Hepatocyte (in vitro differentiated cells): ENCODE measurements at regions not wholly inside any gene's neighbourhood (a gene's known extent, or its start where the extent isn't known, plus 50 kb on each side); places are given as distances from the start of the nearest gene placed in this dataset.

Experiments used
- DNase-seq: peaks from one replicate; pipeline ENCODE4 v3.0.0-alpha.2; 2016; ENCODE audit warnings: low spot score
- H2AFZ ChIP-seq: fragments of 200-600 bp; sonication (generic); 2 replicates; pipeline ENCODE4 v1.6.0; 2016; ENCODE audit warnings: antibody characterized with exemption, mild to moderate bottlenecking
- H3K27ac ChIP-seq: fragments of 200-600 bp; sonication (generic); 2 replicates; pipeline ENCODE4 v1.5.1; 2016; ENCODE audit warnings: mild to moderate bottlenecking
- H3K27me3 ChIP-seq: fragments of 200-600 bp; sonication (generic); 2 replicates; pipeline ENCODE4 v1.6.1; 2016
- H3K36me3 ChIP-seq: fragments of 200-600 bp; sonication (generic); replicated peaks from 2 replicates; pipeline ENCODE4 v1.5.1; 2016; ENCODE audit warnings: low read depth; ENCODE audit not compliant: insufficient read depth
- H3K4me1 ChIP-seq: fragments of 200-600 bp; sonication (generic); 2 replicates; pipeline ENCODE4 v1.5.1; 2016; ENCODE audit warnings: mild to moderate bottlenecking, moderate library complexity; ENCODE audit not compliant: insufficient read depth
- H3K4me2 ChIP-seq: fragments of 200-600 bp; sonication (generic); 2 replicates; pipeline ENCODE4 v1.6.0; 2016
- H3K4me3 ChIP-seq: fragments of 200-600 bp; sonication (generic); 2 replicates; pipeline ENCODE4 v1.5.1; 2016; ENCODE audit warnings: mild to moderate bottlenecking
- H3K79me2 ChIP-seq: fragments of 200-600 bp; sonication (generic); 2 replicates; pipeline ENCODE4 v1.6.0; 2017; ENCODE audit warnings: mild to moderate bottlenecking
- H3K9me2 ChIP-seq: fragments of 200-600 bp; sonication (generic); replicated peaks from 2 replicates; pipeline ENCODE4 v1.6.0; 2017; ENCODE audit warnings: mild to moderate bottlenecking; ENCODE audit not compliant: insufficient read depth
- H3K9me3 ChIP-seq: fragments of 200-600 bp; sonication (generic); 2 replicates; pipeline ENCODE4 v1.5.1; 2016; ENCODE audit warnings: low read depth, mild to moderate bottlenecking
- H4K20me1 ChIP-seq: fragments of 200-600 bp; sonication (generic); 2 replicates; pipeline ENCODE4 v1.6.0; 2016; ENCODE audit warnings: mild to moderate bottlenecking; ENCODE audit not compliant: insufficient read depth, poor library complexity, severe bottlenecking
- EZH2 ChIP-seq: fragments of 200-600 bp; sonication (generic); IDR thresholded peaks from 2 replicates; pipeline ENCODE4 v1.6.1; 2016; ENCODE audit warnings: antibody characterized with exemption, mild to moderate bottlenecking, borderline replicate concordance
- EZH2phosphoT487 ChIP-seq: fragments of 200-600 bp; sonication (generic); IDR thresholded peaks from one replicate; pipeline ENCODE4 v1.6.1; 2018; ENCODE audit warnings: antibody characterized with exemption, mild to moderate bottlenecking, low read depth, moderate library complexity; ENCODE audit not compliant: unreplicated experiment, severe bottlenecking
- WGBS: methylation state at CpG from one replicate; pipeline ENCODE4 v1.1.6; 2016; ENCODE audit warnings: low lambda C conversion rate; ENCODE audit errors: missing lambda C conversion rate; 5-methylcytosine and 5-hydroxymethylcytosine counted together
- TF ChIP-seq, protein P1 (sequence below): fragments of 200-600 bp; sonication (generic); IDR thresholded peaks from 2 replicates; pipeline ENCODE4 v1.5.1; 2016; ENCODE audit warnings: antibody characterized with exemption, mild to moderate bottlenecking; ENCODE audit not compliant: poor library complexity

DNA sequence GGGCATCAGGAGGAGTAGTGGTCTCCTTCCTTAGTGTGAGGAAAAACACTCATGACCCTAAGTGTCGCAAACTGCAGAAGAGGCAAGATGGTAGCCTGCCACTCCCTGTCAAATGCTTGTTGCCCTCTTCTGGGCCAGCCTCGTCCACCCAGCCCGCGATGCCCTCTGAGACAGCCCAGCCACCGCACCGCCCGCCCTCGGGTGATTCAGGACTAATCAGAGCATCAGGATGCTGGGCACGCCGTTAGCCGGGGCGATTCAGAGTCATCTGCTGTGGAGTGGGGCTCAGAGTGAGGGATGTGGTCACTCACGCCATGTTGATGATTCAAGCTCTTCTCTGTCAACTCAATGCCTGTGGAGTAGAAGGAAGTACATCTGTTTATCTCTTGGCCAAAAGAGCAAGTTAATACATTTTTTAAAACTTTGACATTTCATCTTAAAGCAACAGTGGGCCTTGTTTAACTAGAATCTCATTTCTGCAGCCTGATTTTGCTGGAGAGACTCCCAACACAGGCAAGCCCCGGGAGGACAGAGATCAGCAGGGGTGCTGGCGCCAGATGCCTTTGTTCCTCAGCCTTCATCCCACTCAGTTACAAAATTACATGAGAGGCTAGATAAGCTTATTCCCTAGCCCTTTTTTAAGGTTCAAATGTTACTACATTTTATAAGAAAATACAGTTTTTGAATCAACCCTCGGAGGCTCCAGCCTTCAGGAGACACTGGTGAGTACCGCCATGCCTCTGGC is 79.0 kb downstream of the TMEM18 start:
- H3K4me1 ChIP-seq = no peaks in the 10 kb centered on the region
- H3K9me3 ChIP-seq = no peaks in the 10 kb centered on the region
- 97% methylated on average over 17 of the region's 17 CpGs for WGBS
- no peak overlapping the region for H3K4me3 ChIP-seq
- no peak overlapping the region for H3K4me2 ChIP-seq
- TF ChIP-seq EZH2 (no peak), EZH2phosphoT487 (no peak)
- TF ChIP-seq, protein P1, sequence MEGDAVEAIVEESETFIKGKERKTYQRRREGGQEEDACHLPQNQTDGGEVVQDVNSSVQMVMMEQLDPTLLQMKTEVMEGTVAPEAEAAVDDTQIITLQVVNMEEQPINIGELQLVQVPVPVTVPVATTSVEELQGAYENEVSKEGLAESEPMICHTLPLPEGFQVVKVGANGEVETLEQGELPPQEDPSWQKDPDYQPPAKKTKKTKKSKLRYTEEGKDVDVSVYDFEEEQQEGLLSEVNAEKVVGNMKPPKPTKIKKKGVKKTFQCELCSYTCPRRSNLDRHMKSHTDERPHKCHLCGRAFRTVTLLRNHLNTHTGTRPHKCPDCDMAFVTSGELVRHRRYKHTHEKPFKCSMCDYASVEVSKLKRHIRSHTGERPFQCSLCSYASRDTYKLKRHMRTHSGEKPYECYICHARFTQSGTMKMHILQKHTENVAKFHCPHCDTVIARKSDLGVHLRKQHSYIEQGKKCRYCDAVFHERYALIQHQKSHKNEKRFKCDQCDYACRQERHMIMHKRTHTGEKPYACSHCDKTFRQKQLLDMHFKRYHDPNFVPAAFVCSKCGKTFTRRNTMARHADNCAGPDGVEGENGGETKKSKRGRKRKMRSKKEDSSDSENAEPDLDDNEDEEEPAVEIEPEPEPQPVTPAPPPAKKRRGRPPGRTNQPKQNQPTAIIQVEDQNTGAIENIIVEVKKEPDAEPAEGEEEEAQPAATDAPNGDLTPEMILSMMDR = no peak
- no peaks in the 10 kb centered on the region for H3K36me3 ChIP-seq
- no peaks in the 10 kb centered on the region for H3K79me2 ChIP-seq
- no peak for DNase-seq
- H4K20me1 ChIP-seq = no peaks in the 10 kb centered on the region
- no peak overlapping the region for H2AFZ ChIP-seq
- no peaks in the 10 kb centered on the region for H3K27me3 ChIP-seq
- H3K27ac ChIP-seq = no peak overlapping the region
- no peaks in the 10 kb centered on the region for H3K9me2 ChIP-seq

DNA sequence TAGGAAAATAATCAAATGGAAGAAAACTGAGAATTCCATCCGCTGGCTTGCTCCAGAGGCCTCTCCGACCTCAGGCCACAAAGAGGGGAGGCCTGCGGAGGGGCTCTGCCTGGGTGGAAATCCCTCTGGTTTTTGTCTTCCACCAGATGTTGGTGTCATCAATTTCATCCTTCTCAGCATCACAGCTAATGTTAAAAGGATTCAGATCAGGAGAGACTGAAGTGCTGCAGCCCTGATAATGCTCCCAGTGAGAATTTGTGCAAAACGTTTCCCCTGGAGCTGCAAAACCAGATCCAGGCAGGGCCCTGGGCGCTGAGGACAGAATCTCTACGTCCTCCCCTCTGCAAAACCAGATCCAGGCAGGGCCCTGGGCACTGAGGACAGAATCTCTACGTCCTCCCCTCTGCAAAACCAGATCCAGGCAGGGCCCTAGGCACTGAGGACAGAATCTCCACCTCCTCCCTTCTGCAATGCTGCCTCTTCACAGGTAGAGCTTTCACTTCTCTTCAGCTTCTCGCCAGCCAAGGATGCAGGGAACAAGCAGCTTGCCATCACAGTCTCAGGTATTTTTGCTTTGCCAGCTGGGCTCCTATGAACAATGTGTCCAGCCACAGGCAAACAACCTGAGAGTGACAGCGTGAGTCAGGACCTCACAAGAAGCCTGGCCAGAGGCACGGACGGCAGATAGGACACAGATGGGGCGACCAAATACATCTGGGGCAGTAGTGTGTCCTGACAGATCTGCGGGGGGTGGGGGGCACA is 81.2 kb downstream of the TMEM18 start:
- TF ChIP-seq EZH2phosphoT487 = no peak
- TF ChIP-seq, protein P1 = no peak
- TF ChIP-seq EZH2 = no peak
- Histone ChIP-seq H2AFZ (no peak overlapping the region), H4K20me1 (no peaks in the 10 kb centered on the region), H3K79me2 (no peaks in the 10 kb centered on the region), H3K27ac (no peak overlapping the region), H3K9me3 (no peaks in the 10 kb centered on the region), H3K4me1 (no peaks in the 10 kb centered on the region), H3K36me3 (no peaks in the 10 kb centered on the region), H3K4me2 (no peak overlapping the region), H3K9me2 (no peaks in the 10 kb centered on the region), H3K4me3 (no peak overlapping the region), H3K27me3 (no peaks in the 10 kb centered on the region)
- WGBS = 69% methylated on average over 13 of the region's 13 CpGs
- no peak for DNase-seq

DNA sequence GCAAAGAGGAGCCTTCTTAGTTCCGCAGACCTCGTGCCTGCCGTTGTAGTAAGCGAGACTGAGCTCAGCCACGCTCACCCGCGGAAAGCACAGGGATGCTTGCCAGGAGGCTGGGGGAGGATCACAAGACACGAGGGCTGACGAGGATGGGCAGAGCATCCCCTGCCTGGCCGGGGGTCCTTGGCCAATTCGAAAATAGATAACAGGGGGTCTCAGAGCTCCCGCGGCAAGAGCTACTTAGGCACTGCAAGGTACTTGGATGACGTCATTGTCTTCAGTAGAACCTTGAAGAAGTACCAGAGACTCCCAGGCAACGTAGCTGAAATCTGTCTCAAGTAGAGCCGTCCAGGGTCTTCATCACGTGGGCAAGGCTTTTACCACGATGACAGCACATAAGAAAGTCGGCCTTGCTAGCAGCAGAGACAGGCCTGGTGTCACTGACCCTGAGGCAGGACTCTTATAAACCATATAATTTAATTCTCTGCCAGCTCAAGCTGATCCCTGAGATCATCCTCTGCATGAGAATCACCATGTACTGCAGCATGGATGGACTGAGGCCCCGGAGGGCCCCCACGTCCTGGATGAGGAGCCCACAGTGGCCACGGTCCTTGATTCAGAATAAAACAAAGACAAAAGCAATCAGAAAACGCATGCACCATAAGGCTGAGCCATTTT is 81.9 kb downstream of the TMEM18 start:
- Histone ChIP-seq H3K9me2 (no peaks in the 10 kb centered on the region), H3K27ac (no peak overlapping the region), H3K4me2 (no peak overlapping the region), H3K27me3 (no peaks in the 10 kb centered on the region), H4K20me1 (no peaks in the 10 kb centered on the region), H3K79me2 (no peaks in the 10 kb centered on the region), H3K36me3 (no peaks in the 10 kb centered on the region), H3K4me3 (no peak overlapping the region), H3K4me1 (no peaks in the 10 kb centered on the region), H2AFZ (no peak overlapping the region), H3K9me3 (no peaks in the 10 kb centered on the region)
- TF ChIP-seq, protein P1 = no peak
- no peak for TF ChIP-seq EZH2phosphoT487
- TF ChIP-seq EZH2 = no peak
- no peak for DNase-seq
- WGBS = 90% methylated on average over 23 of the region's 23 CpGs
